T-cell (primary cell): ENCODE measurements at regions not wholly inside any gene's neighbourhood (a gene's known extent, or its start where the extent isn't known, plus 50 kb on each side); places are given as distances from the start of the nearest gene placed in this dataset.

Experiments used
- ATAC-seq, 4 experiments: fragments of 200-7000 bp in 3 of 4; fragments of 150-1000 bp in 1 of 4; cut with Tn5 transposase; replicated peaks in 1 of 4; 1 replicate in 3 of 4; 2 replicates in 1 of 4; pipeline ENCODE4 v1.10.0; 2021; ENCODE audit warnings: moderate library complexity in 3 of 4, mild to moderate bottlenecking in 2 of 4, moderate number of reproducible peaks in 1 of 4
- CTCF ChIA-PET, 2 donors: fragments of 300-600 bp; sonication (Branson Sonifier 250); formaldehyde crosslinking; loops; one replicate each; lab custom pipeline; 2022; ENCODE audit warnings: antibody characterized with exemption in 2 of 2; lab: Charles Lee
- POLR2A ChIA-PET, 2 donors: fragments of 300-600 bp; sonication (Branson Sonifier 250); formaldehyde crosslinking; loops; one replicate each; lab custom pipeline; 2022; ENCODE audit warnings: antibody characterized with exemption in 2 of 2; lab: Charles Lee
- DNase-seq, 35 experiments: peaks; one replicate each; pipeline versions ENCODE4 v3.0.0 to v3.0.0-alpha.2; 2013 to 2023
- H3K27ac ChIP-seq: one replicate; pipeline ENCODE4 v1.5.1; 2013; ENCODE audit warnings: low read length
- H3K27me3 ChIP-seq, 2 experiments: replicated peaks in 1 of 2; 1 replicate in 1 of 2; 2 replicates in 1 of 2; pipeline versions ENCODE4 v1.6.1 to v1.7.0; 2013; ENCODE audit warnings: low read length in 1 of 2, mixed read lengths in 1 of 2; ENCODE audit not compliant: control insufficient read depth in 2 of 2, insufficient read depth in 2 of 2; ENCODE audit errors: extremely low read depth in 1 of 2
- H3K36me3 ChIP-seq, 2 donors: 1 replicate in 1 of 2; 2 replicates in 1 of 2; pipeline versions ENCODE4 v1.6.1 to v1.7.0; 2013; ENCODE audit warnings: low read length in 1 of 2; ENCODE audit not compliant: control insufficient read depth in 2 of 2, insufficient read depth in 1 of 2; ENCODE audit errors: extremely low read depth in 1 of 2
- H3K4me1 ChIP-seq, 2 experiments: 1 replicate in 1 of 2; 2 replicates in 1 of 2; pipeline versions ENCODE4 v1.6.1 to v1.7.0; 2013; ENCODE audit warnings: low read length in 2 of 2, mixed read lengths in 1 of 2; ENCODE audit not compliant: insufficient read depth in 2 of 2, control insufficient read depth in 1 of 2; ENCODE audit errors: extremely low read depth in 1 of 2
- H3K4me3 ChIP-seq, 2 donors: 1 replicate in 1 of 2; 2 replicates in 1 of 2; pipeline versions ENCODE4 v1.5.1 to v1.7.0; 2013; ENCODE audit warnings: mild to moderate bottlenecking in 2 of 2, low read length in 1 of 2, moderate library complexity in 1 of 2; ENCODE audit not compliant: control insufficient read depth in 1 of 2; ENCODE audit errors: extremely low read depth in 1 of 2
- H3K9me3 ChIP-seq: 2 replicates; pipeline ENCODE4 v1.7.0; 2013
- H3K27ac Mint-ChIP-seq, 2 donors: one replicate each; pipeline ENCODE4 v1.8.0; 2020 to 2021; ENCODE audit warnings: mild to moderate bottlenecking in 2 of 2, mixed read lengths in 2 of 2
- H3K27me3 Mint-ChIP-seq, 2 donors: one replicate each; pipeline ENCODE4 v1.8.0; 2021 to 2022; ENCODE audit warnings: mixed read lengths in 2 of 2
- H3K36me3 Mint-ChIP-seq: one replicate; pipeline ENCODE4 v1.8.0; 2021; ENCODE audit warnings: mixed read lengths
- H3K4me1 Mint-ChIP-seq, 3 donors: one replicate each; pipeline ENCODE4 v1.8.0; 2020 to 2022; ENCODE audit warnings: mixed read lengths in 3 of 3, mild to moderate bottlenecking in 1 of 3
- H3K4me3 Mint-ChIP-seq, 3 donors: one replicate each; pipeline ENCODE4 v1.8.0; 2020 to 2022; ENCODE audit warnings: mild to moderate bottlenecking in 3 of 3, mixed read lengths in 3 of 3, moderate library complexity in 3 of 3
- H3K9me3 Mint-ChIP-seq, 3 donors: one replicate each; pipeline ENCODE4 v1.8.0; 2020 to 2022; ENCODE audit warnings: mixed read lengths in 3 of 3
- WGBS: methylation state at CpG from one replicate; pipeline ENCODE4 v1.1.5; 2013; ENCODE audit warnings: missing lambda C conversion rate; ENCODE audit not compliant: insufficient coverage; 5-methylcytosine and 5-hydroxymethylcytosine counted together

GRCh38 chr7:109375823-109376222 lies 806.1 kb downstream of the DNAJB9 start:
- ATAC-seq (no peak), DNase-seq (no peak)
- POLR2A ChIA-PET: no interaction called here
- Mint-ChIP-seq H3K27me3 (no peaks in the 10 kb centered on the region), H3K9me3 (peaks cover 0 to 10% (median 2%) of the 10 kb centered on the region in 3 donors), H3K36me3 (no peaks in the 10 kb centered on the region), H3K4me1 (no peaks in the 10 kb centered on the region), H3K27ac (no peak overlapping the region), H3K4me3 (no peak overlapping the region)
- Histone ChIP-seq H3K9me3 (no peaks in the 10 kb centered on the region), H3K36me3 (no peaks in the 10 kb centered on the region), H3K27ac (no peak overlapping the region), H3K4me1 (no peaks in the 10 kb centered on the region), H3K4me3 (no peak overlapping the region), H3K27me3 (no peaks in the 10 kb centered on the region)
- CTCF ChIA-PET: no interaction called here

GRCh38 chr7:109376576-109376975 lies 806.9 kb downstream of the DNAJB9 start:
- no peaks in the 10 kb centered on the region for H3K36me3 ChIP-seq
- no peaks in the 10 kb centered on the region for H3K27me3 ChIP-seq
- no peaks in the 10 kb centered on the region for H3K4me1 Mint-ChIP-seq
- H3K27me3 Mint-ChIP-seq: no peaks in the 10 kb centered on the region
- ChIA-PET CTCF (no interaction called here), POLR2A (no interaction called here)
- DNase-seq (no peak), ATAC-seq (no peak)
- H3K36me3 Mint-ChIP-seq: no peaks in the 10 kb centered on the region
- no peak overlapping the region for H3K27ac ChIP-seq
- H3K27ac Mint-ChIP-seq: no peak overlapping the region
- H3K4me3 ChIP-seq: no peak overlapping the region
- H3K4me1 ChIP-seq: no peaks in the 10 kb centered on the region
- H3K4me3 Mint-ChIP-seq: no peak overlapping the region
- no peaks in the 10 kb centered on the region for H3K9me3 ChIP-seq
- peaks cover 0 to 10% (median 2%) of the 10 kb centered on the region in 3 donors for H3K9me3 Mint-ChIP-seq

GRCh38 chr7:109377076-109377884 lies 807.6 kb downstream of the DNAJB9 start:
- 79% methylated on average over 2 of the region's 3 CpGs for WGBS
- Histone ChIP-seq H3K4me3 (no peak overlapping the region), H3K27ac (no peak overlapping the region), H3K27me3 (no peaks in the 10 kb centered on the region), H3K9me3 (no peaks in the 10 kb centered on the region), H3K36me3 (no peaks in the 10 kb centered on the region), H3K4me1 (no peaks in the 10 kb centered on the region)
- Mint-ChIP-seq H3K27me3 (no peaks in the 10 kb centered on the region), H3K4me1 (no peaks in the 10 kb centered on the region), H3K9me3 (peaks cover 0 to 10% (median 2%) of the 10 kb centered on the region in 3 donors), H3K36me3 (no peaks in the 10 kb centered on the region), H3K27ac (no peak overlapping the region), H3K4me3 (no peak overlapping the region)
- DNase-seq (no peak), ATAC-seq (no peak)
- ChIA-PET POLR2A (no interaction called here), CTCF (no interaction called here)

GRCh38 chr7:109386959-109387358 lies 817.3 kb downstream of the DNAJB9 start:
- Mint-ChIP-seq H3K9me3 (peaks cover 4 to 5% (median 4%) of the 10 kb centered on the region in 3 donors), H3K4me1 (no peaks in the 10 kb centered on the region), H3K4me3 (no peak overlapping the region), H3K36me3 (no peaks in the 10 kb centered on the region), H3K27me3 (no peaks in the 10 kb centered on the region), H3K27ac (no peak overlapping the region)
- Histone ChIP-seq H3K9me3 (no peaks in the 10 kb centered on the region), H3K27ac (no peak overlapping the region), H3K4me1 (no peaks in the 10 kb centered on the region), H3K27me3 (no peaks in the 10 kb centered on the region), H3K4me3 (no peak overlapping the region), H3K36me3 (no peaks in the 10 kb centered on the region)
- no peak for DNase-seq
- ChIA-PET POLR2A (no interaction called here), CTCF (no interaction called here)
- no peak for ATAC-seq
- 100% methylated on average over 2 of the region's 2 CpGs for WGBS

- Mint-ChIP-seq H3K9me3 (peaks cover 4 to 5% (median 4%) of the 10 kb centered on the region in 3 donors), H3K27me3 (no peaks in the 10 kb centered on the region), H3K27ac (no peak overlapping the region), H3K4me3 (no peak overlapping the region), H3K4me1 (no peaks in the 10 kb centered on the region), H3K36me3 (no peaks in the 10 kb centered on the region)
- POLR2A ChIA-PET: no interaction called here
- Histone ChIP-seq H3K4me3 (no peak overlapping the region), H3K27ac (no peak overlapping the region), H3K4me1 (no peaks in the 10 kb centered on the region), H3K27me3 (no peaks in the 10 kb centered on the region), H3K9me3 (no peaks in the 10 kb centered on the region), H3K36me3 (no peaks in the 10 kb centered on the region)
- CTCF ChIA-PET: no interaction called here
- DNase-seq (peak in 1 of 35 experiments; percentile 0), ATAC-seq (peak in 1 of 4 experiments; percentile 37)
- WGBS: 85% methylated on average over 1 of the region's 1 CpG
Measured at GRCh38 chr7:109387530-109387929, 817.9 kb downstream of the DNAJB9 start.

- Mint-ChIP-seq H3K27me3 (no peaks in the 10 kb centered on the region), H3K4me1 (no peaks in the 10 kb centered on the region), H3K36me3 (no peaks in the 10 kb centered on the region), H3K27ac (no peak overlapping the region), H3K4me3 (no peak overlapping the region), H3K9me3 (peaks cover 4 to 5% (median 5%) of the 10 kb centered on the region in 3 donors)
- no peak for ATAC-seq
- no peaks in the 10 kb centered on the region for H3K27me3 ChIP-seq
- no peak for DNase-seq
- no peak overlapping the region for H3K27ac ChIP-seq
- 60% methylated on average over 1 of the region's 3 CpGs for WGBS
- CTCF ChIA-PET: interaction anchor here in 1 of 2 donors (0.7 kb wide), 1 partner anchor 517 kb away, joined by 7 read pairs; no protein-coding TSS in a partner anchor
- no peaks in the 10 kb centered on the region for H3K9me3 ChIP-seq
- no peaks in the 10 kb centered on the region for H3K4me1 ChIP-seq
- no peak overlapping the region for H3K4me3 ChIP-seq
- POLR2A ChIA-PET: no interaction called here
- no peaks in the 10 kb centered on the region for H3K36me3 ChIP-seq
Measured at GRCh38 chr7:109391240-109391639, 821.6 kb downstream of the DNAJB9 start.
